Adrenal gland (tissue), 9 donors: ENCODE measurements at regions not wholly inside any gene's neighbourhood (a gene's known extent, or its start where the extent isn't known, plus 50 kb on each side); places are given as distances from the start of the nearest gene placed in this dataset.

Experiments used
- DNase-seq, 7 donors: peaks; one replicate each; pipeline ENCODE4 v3.0.0-alpha.2; 2019 to 2020
- H3K27ac ChIP-seq, 5 donors: fragments of 200-600 bp; sonication (generic) in 4 of 5; 1 replicate in 3 of 5; 2 replicates in 2 of 5; pipeline versions ENCODE4 v1.5.1 to v1.8.0; 2016 to 2020; ENCODE audit warnings: mild to moderate bottlenecking in 1 of 5
- H3K27me3 ChIP-seq: fragments of 200-600 bp; 2 replicates; pipeline ENCODE4 v1.8.0; 2021
- H3K36me3 ChIP-seq, 2 donors: fragments of 200-600 bp; replicated peaks in 1 of 2; 1 replicate in 1 of 2; 2 replicates in 1 of 2; pipeline versions ENCODE4 v1.5.1 to v1.8.0; 2018 to 2022
- H3K4me1 ChIP-seq, 2 donors: fragments of 200-600 bp; replicated peaks in 1 of 2; 1 replicate in 1 of 2; 2 replicates in 1 of 2; pipeline versions ENCODE4 v1.5.1 to v1.8.0; 2018 to 2021
- H3K4me3 ChIP-seq, 4 donors: fragments of 200-600 bp; sonication (generic) in 3 of 4; one replicate each; pipeline ENCODE4 v1.5.1; 2016 to 2018
- H3K9me3 ChIP-seq, 3 donors: fragments of 200-600 bp; sonication (generic) in 1 of 3; replicated peaks in 1 of 3; 1 replicate in 2 of 3; 2 replicates in 1 of 3; pipeline versions ENCODE4 v1.5.1 to v1.8.0; 2016 to 2021
- POLR2A ChIP-seq, 2 donors: fragments of 450-650 bp; IDR thresholded peaks; one replicate each; pipeline ENCODE4 v1.6.1; 2017; ENCODE audit warnings: antibody characterized with exemption in 2 of 2, mild to moderate bottlenecking in 2 of 2, moderate library complexity in 1 of 2
- WGBS, 4 donors: extraction: QIAGEN DNeasy Blood & Tissue Kit in 2 of 4; methylation state at CpG; one replicate each; pipeline versions ENCODE4 v1.1.5 to v1.1.7; 2013 to 2017; 5-methylcytosine and 5-hydroxymethylcytosine counted together
- intact Hi-C, 2 donors: fragments of 100-400 bp; cut with DNase I; formaldehyde crosslinking; loops; one replicate each; pipeline versions ENCODE4 v1.14.1 to v1.15.0; 2022 to 2023
- TF ChIP-seq, protein P1 (sequence below), 6 experiments: fragments of 450-650 bp in 4 of 6; fragments of 200-600 bp in 2 of 6; sonication (generic) in 1 of 6; IDR thresholded peaks; 1 replicate in 5 of 6; 2 replicates in 1 of 6; pipeline versions ENCODE4 v1.5.1 to v1.8.0; 2016 to 2021; ENCODE audit warnings: antibody characterized with exemption in 6 of 6, mild to moderate bottlenecking in 2 of 6, moderate library complexity in 1 of 6
- donor health status: healthy with polysubstance abuse.
- donor health status: Bipolar disorder and iron deficiency.
- donor health status: DM: yes; HTN: yes; CAD: no.
- donor health status: DM: no; HTN: no; CAD: no.
- donor health status: DM: no; HTN: no; CAD: no.

DNA sequence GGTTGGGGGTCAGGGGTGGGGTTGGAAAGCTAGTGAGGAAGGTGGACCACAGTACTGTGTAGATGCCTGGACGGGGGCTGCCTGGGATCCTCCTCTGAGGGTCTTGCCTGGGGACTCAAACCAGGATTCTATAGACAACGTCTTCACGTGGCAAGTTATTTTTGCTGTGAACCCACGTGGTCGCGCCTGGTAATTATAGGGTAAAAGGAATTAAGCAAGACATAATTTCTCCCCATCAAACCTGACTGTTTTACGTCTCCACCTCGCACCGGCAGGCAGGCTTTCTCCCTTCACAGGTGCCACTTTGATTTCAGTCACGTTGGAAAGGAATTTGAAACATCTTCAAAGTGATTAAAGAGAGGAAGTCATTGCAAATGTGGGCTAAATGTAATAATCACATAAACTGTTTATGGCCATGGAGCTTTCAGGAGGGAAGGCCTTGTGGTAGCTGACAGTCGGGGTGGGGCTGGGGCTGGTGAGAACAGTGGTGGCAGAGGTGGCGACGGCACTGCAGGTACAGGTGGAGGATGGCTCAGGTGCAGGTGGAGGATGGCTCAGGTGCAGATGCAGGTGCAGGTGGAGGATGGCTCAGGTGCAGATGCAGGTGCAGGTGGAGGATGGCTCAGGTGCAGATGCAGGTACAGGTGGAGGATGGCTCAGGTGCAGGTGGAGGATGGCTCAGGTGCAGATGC is 197.1 kb upstream of the NLRP1 start:
- H3K27ac ChIP-seq: no peak overlapping the region
- DNase-seq: no peak
- H3K36me3 ChIP-seq: no peaks in the 10 kb centered on the region
- 65 to 74% (median 70%) methylated on average over 13 of the region's 13 CpGs for WGBS, 4 donors
- H3K4me1 ChIP-seq: no peaks in the 10 kb centered on the region
- no peak overlapping the region for H3K4me3 ChIP-seq
- no peaks in the 10 kb centered on the region for H3K27me3 ChIP-seq
- H3K9me3 ChIP-seq: no peaks in the 10 kb centered on the region
- no peak for TF ChIP-seq POLR2A (IDR thresholded peaks at IDR 0.05)
- TF ChIP-seq, protein P1, sequence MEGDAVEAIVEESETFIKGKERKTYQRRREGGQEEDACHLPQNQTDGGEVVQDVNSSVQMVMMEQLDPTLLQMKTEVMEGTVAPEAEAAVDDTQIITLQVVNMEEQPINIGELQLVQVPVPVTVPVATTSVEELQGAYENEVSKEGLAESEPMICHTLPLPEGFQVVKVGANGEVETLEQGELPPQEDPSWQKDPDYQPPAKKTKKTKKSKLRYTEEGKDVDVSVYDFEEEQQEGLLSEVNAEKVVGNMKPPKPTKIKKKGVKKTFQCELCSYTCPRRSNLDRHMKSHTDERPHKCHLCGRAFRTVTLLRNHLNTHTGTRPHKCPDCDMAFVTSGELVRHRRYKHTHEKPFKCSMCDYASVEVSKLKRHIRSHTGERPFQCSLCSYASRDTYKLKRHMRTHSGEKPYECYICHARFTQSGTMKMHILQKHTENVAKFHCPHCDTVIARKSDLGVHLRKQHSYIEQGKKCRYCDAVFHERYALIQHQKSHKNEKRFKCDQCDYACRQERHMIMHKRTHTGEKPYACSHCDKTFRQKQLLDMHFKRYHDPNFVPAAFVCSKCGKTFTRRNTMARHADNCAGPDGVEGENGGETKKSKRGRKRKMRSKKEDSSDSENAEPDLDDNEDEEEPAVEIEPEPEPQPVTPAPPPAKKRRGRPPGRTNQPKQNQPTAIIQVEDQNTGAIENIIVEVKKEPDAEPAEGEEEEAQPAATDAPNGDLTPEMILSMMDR (IDR thresholded peaks at IDR 0.05): no peak
- intact Hi-C loops: no loop called here

DNA sequence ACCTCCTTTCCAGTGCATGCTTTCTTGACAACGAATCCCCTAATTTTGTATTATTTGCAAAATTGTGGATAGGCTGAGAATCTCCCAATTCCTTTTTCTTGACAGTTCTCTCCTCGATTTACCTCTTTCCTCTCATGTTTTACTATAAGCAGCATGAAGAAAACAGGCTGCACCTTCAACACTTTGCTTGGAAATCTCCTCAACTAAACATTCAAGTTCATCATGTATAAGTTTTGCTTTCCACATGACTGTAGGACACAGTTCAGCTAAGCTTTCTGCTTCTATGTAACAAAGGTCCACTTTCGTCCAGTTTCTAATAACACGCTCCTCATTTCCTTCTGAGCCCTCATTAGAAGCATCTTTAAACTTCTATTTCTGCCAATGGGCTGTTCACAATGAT is 199.0 kb upstream of the NLRP1 start:
- WGBS, 4 donors: 79 to 89% (median 85%) methylated on average over 4 of the region's 4 CpGs
- intact Hi-C loops: no loop called here
- no peak for DNase-seq
- H3K9me3 ChIP-seq: no peaks in the 10 kb centered on the region
- no peaks in the 10 kb centered on the region for H3K27me3 ChIP-seq
- no peak overlapping the region for H3K27ac ChIP-seq
- H3K4me3 ChIP-seq: no peak overlapping the region
- no peaks in the 10 kb centered on the region for H3K36me3 ChIP-seq
- TF ChIP-seq POLR2A (IDR thresholded peaks at IDR 0.05): no peak
- TF ChIP-seq, protein P1 (IDR thresholded peaks at IDR 0.05): no peak
- no peaks in the 10 kb centered on the region for H3K4me1 ChIP-seq

DNA sequence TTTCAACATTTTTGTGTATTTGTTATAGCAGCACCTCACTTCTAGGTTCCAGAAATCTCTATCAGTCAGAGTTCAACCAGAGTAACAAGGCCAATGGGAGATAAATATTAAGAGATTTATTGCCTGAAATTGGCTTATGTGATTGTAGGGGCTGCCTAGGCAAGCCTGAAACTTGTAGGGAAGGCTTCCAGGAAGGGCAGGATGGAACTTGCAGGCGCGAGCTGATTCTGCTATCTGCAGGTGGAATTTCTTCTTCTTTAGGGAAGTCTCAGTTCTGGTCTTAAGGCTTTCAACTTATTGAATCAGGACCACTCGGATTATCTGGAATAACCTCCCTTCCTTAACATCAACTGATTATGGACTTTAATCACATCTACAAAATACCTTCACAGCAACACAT is 199.5 kb upstream of the NLRP1 start:
- Histone ChIP-seq H3K27ac (no peak overlapping the region), H3K4me1 (no peaks in the 10 kb centered on the region), H3K4me3 (no peak overlapping the region), H3K36me3 (no peaks in the 10 kb centered on the region), H3K9me3 (no peaks in the 10 kb centered on the region), H3K27me3 (no peaks in the 10 kb centered on the region)
- intact Hi-C loops: no loop called here
- WGBS, 4 donors: 34 to 90% (median 62%) methylated on average over 3 of the region's 3 CpGs
- no peak for TF ChIP-seq POLR2A (IDR thresholded peaks at IDR 0.05)
- TF ChIP-seq, protein P1 (IDR thresholded peaks at IDR 0.05): no peak
- no peak for DNase-seq

DNA sequence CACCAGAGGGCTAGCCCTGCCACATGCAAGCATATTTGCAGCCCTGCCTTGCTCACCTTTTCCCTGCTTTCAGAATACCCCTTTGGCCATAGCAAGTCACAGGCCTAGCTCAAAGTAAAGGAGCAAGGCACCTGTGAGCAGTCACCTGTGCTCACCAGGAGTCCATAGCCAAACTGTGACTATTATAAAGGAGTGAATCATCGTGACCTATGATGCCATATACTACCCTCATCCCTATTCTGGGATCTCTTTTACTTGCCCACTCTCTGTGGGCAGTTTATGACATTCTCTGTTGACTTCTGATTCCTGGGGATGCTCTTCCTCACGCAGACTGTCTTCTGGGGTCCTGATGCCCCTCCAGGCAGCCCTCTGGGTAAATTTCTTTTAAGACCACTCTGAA is 200.5 kb upstream of the NLRP1 start:
- DNase-seq: no peak
- Histone ChIP-seq H3K4me3 (no peak overlapping the region), H3K27me3 (no peaks in the 10 kb centered on the region), H3K36me3 (no peaks in the 10 kb centered on the region), H3K4me1 (no peaks in the 10 kb centered on the region), H3K27ac (no peak overlapping the region), H3K9me3 (no peaks in the 10 kb centered on the region)
- TF ChIP-seq, protein P1 (IDR thresholded peaks at IDR 0.05): no peak
- TF ChIP-seq POLR2A (IDR thresholded peaks at IDR 0.05): no peak
- intact Hi-C loops: no loop called here
- 67 to 100% (median 77%) methylated on average over 2 of the region's 2 CpGs for WGBS, 4 donors
